ENCODE measurements at regions not wholly inside any gene's neighbourhood (a gene's known extent, or its start where the extent isn't known, plus 50 kb on each side); places are given as distances from the start of the nearest gene placed in this dataset.

DNA sequence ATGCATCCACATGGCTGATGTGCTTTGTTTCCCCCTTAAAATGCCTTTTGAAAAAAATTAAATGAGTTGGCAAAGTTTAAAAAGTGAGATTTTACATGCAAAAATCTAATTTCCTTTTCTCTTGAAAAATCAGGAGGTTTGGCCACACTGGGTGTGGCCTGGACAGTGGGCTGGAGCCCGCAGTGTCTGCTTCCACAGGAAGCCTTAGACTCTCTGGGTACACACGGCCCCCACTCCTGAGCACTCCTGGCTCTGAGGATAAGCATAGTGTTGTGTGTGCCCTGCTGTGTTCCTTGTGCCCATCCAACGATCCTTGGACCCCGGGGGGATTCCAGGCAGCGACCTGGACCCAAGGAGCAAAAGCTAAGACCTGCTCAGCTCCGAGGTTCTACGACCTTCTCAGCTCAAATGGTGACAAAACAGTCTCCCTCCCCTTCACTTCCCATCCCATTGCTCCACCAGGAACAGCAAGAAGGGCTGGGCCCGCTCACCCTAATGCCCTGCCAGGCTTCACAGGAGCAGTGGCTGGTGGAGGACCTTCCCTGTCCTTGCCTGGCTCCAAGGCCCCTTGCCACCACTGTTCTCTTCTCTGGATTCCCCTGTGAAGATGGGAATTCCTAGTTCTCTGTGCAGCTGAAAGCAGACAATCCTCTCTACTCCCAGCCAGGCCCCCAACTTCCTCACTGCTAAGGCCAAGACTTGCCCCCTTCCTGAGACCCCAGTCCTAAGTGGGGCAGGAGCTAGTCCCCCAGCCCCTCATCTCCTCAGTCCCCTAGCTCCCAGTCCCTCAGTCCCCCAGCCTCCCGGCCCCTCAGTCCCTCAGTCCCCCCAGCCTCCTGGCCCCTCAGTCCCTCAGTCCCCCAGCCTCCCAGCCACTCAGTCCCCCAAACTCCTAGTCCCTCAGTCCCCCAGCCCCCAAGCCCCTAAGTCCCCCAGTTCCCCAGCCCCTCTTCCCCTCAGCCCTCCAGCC lies 395.8 kb downstream of the PTPRU start:
- Histone ChIP-seq H3K4me3 (no peak overlapping the region), H3K9me3 (no peaks in the 10 kb centered on the region), H3K27me3 (ENCODE audit: low read depth) (peaks cover 4% of the 10 kb centered on the region; the same call in 1 of the 2 replicates), H3K36me3 (replicated peaks) (no peaks in the 10 kb centered on the region), H3K4me1 (no peaks in the 10 kb centered on the region)
- no peak for DNase-seq (ENCODE audit: low spot score in 2 of 2)
- in situ Hi-C loops (cut with MboI; ENCODE audit: low sequenced_read_pairs) = no loop called here

DNA sequence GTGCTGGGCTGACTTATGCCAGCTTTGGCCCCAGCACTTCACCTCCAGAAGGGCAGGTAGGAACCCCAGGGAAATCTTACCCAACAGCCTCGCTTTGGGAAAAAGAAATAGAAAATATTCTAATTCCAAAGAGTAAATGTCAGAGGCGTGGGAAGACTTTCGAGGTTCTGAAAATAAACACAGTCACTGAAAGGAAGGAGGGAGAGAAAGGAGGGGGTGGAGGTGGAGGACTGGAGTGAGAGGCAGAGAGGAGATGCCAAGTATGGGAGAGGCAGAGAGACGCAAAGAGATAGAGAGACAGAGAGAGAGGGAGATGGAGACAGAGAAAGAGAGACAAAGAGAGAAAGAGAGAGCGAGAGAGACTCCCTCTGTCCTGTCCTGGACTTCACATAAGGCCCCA lies 395.0 kb downstream of the PTPRU start:
- in situ Hi-C loops (cut with MboI; ENCODE audit: low sequenced_read_pairs) = no loop called here
- H3K36me3 ChIP-seq (replicated peaks) = no peaks in the 10 kb centered on the region
- H3K27me3 ChIP-seq (ENCODE audit: low read depth) = peaks cover 4% of the 10 kb centered on the region; the same call in 1 of the 2 replicates
- no peaks in the 10 kb centered on the region for H3K4me1 ChIP-seq
- H3K4me3 ChIP-seq = no peak overlapping the region
- H3K9me3 ChIP-seq = no peaks in the 10 kb centered on the region
- no peak for DNase-seq (ENCODE audit: low spot score in 2 of 2)

DNA sequence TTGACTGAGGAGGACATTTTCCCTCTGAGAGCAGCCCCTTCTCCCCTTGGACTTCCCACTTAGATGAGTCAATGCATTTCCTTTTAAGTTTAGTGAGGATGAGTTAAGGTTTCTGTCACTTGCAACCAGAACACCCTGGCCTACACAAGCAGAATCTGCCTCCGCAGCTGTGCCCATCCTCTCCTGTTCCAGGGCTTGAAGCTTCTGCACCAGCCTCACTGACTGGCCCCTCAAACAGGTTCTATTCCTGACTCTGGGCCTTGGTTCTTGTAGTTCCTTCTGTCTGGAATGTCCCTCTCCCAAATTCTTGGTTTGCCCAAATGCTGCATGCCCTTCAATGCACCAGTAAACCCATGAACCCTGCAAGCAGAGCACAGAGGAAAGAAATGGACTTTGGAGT lies 394.4 kb downstream of the PTPRU start:
- DNase-seq (ENCODE audit: low spot score in 2 of 2) = no peak
- H3K4me3 ChIP-seq = no peak overlapping the region
- H3K27me3 ChIP-seq (ENCODE audit: low read depth) = peaks cover 4% of the 10 kb centered on the region; the same call in 1 of the 2 replicates
- no peaks in the 10 kb centered on the region for H3K9me3 ChIP-seq
- H3K4me1 ChIP-seq = no peaks in the 10 kb centered on the region
- H3K36me3 ChIP-seq (replicated peaks) = no peaks in the 10 kb centered on the region
- in situ Hi-C loops (cut with MboI; ENCODE audit: low sequenced_read_pairs) = no loop called here

- Histone ChIP-seq H3K36me3 (replicated peaks) (no peaks in the 10 kb centered on the region), H3K9me3 (no peaks in the 10 kb centered on the region), H3K27me3 (ENCODE audit: low read depth) (peaks cover 4% of the 10 kb centered on the region; the same call in 1 of the 2 replicates), H3K4me3 (no peak overlapping the region), H3K4me1 (no peaks in the 10 kb centered on the region)
- in situ Hi-C loops (cut with MboI; ENCODE audit: low sequenced_read_pairs) = no loop called here
- no peak for DNase-seq (ENCODE audit: low spot score in 2 of 2)
These were observed 393.6 kb downstream of the PTPRU start for GRCh38 chr1:29629814-29630516.

DNA sequence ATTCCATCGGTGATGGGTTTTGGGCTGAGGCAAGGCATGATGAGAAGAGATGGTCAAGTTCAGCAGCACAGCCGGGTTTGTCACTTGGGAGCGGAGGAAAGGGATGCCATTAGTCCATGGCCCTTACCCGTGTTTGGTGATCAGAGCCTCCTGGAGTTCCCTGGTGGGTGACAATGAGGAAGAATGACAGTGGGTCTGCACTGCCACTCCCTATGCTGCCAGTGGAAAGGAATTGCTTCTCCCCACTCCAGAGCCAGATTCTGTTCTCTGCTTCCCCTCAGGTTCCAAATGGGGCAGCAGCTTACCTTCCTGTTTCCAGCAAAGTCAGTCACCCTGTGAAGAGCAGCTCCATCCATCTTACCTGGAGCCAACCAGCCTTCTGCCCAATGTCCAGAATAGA lies 393.1 kb downstream of the PTPRU start:
- Histone ChIP-seq H3K27me3 (ENCODE audit: low read depth) (peaks cover 4% of the 10 kb centered on the region; the same call in 1 of the 2 replicates), H3K36me3 (replicated peaks) (no peaks in the 10 kb centered on the region), H3K4me1 (no peaks in the 10 kb centered on the region), H3K4me3 (no peak overlapping the region), H3K9me3 (no peaks in the 10 kb centered on the region)
- no peak for DNase-seq (ENCODE audit: low spot score in 2 of 2)
- in situ Hi-C loops (cut with MboI; ENCODE audit: low sequenced_read_pairs) = no loop called here

DNA sequence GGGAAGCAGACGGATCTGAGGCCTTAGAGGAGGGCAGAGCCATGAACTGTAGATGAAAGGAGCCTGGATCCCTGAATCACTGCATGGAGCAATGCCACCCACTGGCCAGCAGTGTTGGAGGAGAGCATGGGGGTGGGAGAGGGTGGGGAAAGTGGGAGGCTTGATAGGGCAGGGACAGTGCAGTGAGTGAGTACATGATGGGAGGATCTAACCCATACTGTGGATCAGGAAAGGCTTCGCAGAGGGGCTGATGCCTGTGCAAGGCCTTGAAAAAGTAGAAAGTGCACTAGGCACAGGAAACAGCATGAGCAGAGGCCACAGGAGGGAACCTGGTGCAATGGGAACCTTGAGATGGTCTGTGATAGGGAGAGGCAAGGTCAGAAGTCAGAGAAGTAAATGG lies 391.9 kb downstream of the PTPRU start:
- Histone ChIP-seq H3K4me1 (no peaks in the 10 kb centered on the region), H3K27me3 (ENCODE audit: low read depth) (peaks cover 7% of the 10 kb centered on the region), H3K4me3 (no peak overlapping the region), H3K9me3 (no peaks in the 10 kb centered on the region), H3K36me3 (replicated peaks) (no peaks in the 10 kb centered on the region)
- in situ Hi-C loops (cut with MboI; ENCODE audit: low sequenced_read_pairs) = no loop called here
- no peak for DNase-seq (ENCODE audit: low spot score in 2 of 2)

DNA sequence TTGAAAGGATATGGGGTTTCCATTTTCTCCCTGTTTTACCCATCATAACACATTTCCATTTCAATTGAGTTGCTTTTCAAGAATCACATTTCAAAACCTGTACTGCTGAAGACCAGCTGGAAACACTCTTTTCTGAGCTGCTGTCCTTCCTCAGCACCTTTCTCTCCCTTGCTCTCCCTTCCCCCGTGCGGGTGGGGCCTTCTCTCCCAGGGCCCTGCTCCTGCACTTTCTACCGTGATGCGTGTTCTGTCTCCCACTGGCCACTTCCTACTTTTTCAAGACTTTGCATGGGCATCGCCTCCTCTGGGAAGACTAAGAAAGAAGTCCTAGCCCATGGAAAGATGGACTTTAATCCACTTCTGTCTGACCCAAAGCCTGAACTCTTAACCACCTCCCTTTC lies 390.4 kb downstream of the PTPRU start:
- Histone ChIP-seq H3K36me3 (replicated peaks) (no peaks in the 10 kb centered on the region), H3K9me3 (no peaks in the 10 kb centered on the region), H3K4me1 (no peaks in the 10 kb centered on the region), H3K4me3 (no peak overlapping the region), H3K27me3 (ENCODE audit: low read depth) (peaks cover 7% of the 10 kb centered on the region)
- DNase-seq (ENCODE audit: low spot score in 2 of 2) = no peak
- in situ Hi-C loops (cut with MboI; ENCODE audit: low sequenced_read_pairs) = no loop called here

GRCh38 chr1:29626066-29626465 lies 389.7 kb downstream of the PTPRU start:
- H3K27me3 ChIP-seq (ENCODE audit: low read depth) = peaks cover 3% of the 10 kb centered on the region; the same call in 1 of the 2 replicates
- no peaks in the 10 kb centered on the region for H3K36me3 ChIP-seq (replicated peaks)
- no peaks in the 10 kb centered on the region for H3K9me3 ChIP-seq
- in situ Hi-C loops (cut with MboI; ENCODE audit: low sequenced_read_pairs) = no loop called here
- no peaks in the 10 kb centered on the region for H3K4me1 ChIP-seq
- no peak for DNase-seq (ENCODE audit: low spot score in 2 of 2)
- H3K4me3 ChIP-seq = no peak overlapping the region

GRCh38 chr1:29625084-29625420 lies 388.7 kb downstream of the PTPRU start:
- Histone ChIP-seq H3K4me3 (no peak overlapping the region), H3K4me1 (no peaks in the 10 kb centered on the region), H3K36me3 (replicated peaks) (no peaks in the 10 kb centered on the region), H3K9me3 (no peaks in the 10 kb centered on the region), H3K27me3 (ENCODE audit: low read depth) (peaks cover 3% of the 10 kb centered on the region; the same call in 1 of the 2 replicates)
- no peak for DNase-seq (ENCODE audit: low spot score in 2 of 2)
- in situ Hi-C loops (cut with MboI; ENCODE audit: low sequenced_read_pairs) = no loop called here

DNA sequence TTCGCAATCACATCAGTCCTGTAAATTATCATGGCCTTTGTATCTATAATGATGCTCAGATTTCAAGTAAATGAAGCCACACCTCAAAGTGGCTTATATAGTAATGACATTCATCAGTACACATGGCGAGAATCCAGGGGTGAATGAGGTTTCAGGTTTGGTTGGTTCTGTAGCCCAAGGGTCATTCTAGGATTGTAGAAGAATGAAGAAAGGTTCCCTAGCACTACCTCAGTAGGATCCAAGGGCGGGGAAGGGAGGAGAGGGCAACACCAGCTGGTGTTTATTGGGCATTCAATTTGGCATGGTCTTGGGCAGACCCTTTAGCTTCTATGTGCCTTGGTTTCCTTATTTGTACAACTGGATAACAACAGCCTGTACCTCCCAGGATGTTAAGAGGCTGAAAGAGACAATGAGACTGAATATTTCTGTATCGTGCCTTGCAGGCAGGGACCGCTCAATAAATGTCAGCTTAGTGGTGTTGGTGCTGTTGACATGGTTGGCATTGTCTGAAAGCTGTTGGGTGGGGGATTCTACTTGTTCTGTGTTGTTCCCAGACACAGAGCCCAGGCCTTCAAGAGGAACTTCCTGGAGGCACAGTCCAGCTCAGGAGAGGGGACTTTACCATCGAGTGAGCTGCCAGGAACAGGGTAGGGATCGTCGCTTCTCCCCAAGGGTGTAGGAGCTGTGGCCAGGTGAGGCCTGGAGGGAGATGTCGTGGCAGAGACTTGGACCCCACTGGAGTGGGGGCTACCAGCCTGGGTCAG lies 388.2 kb downstream of the PTPRU start:
- in situ Hi-C loops (cut with MboI; ENCODE audit: low sequenced_read_pairs) = no loop called here
- Histone ChIP-seq H3K4me3 (no peak overlapping the region), H3K9me3 (no peaks in the 10 kb centered on the region), H3K27me3 (ENCODE audit: low read depth) (peaks cover 3% of the 10 kb centered on the region; the same call in 1 of the 2 replicates), H3K36me3 (replicated peaks) (no peaks in the 10 kb centered on the region), H3K4me1 (no peaks in the 10 kb centered on the region)
- no peak for DNase-seq (ENCODE audit: low spot score in 2 of 2)

GRCh38 chr1:29623501-29623900 lies 387.2 kb downstream of the PTPRU start:
- no peak overlapping the region for H3K4me3 ChIP-seq
- no peaks in the 10 kb centered on the region for H3K9me3 ChIP-seq
- no peaks in the 10 kb centered on the region for H3K4me1 ChIP-seq
- in situ Hi-C loops (cut with MboI; ENCODE audit: low sequenced_read_pairs) = no loop called here
- DNase-seq (ENCODE audit: low spot score in 2 of 2) = no peak
- peaks cover 3% of the 10 kb centered on the region; the same call in 1 of the 2 replicates for H3K27me3 ChIP-seq (ENCODE audit: low read depth)
- no peaks in the 10 kb centered on the region for H3K36me3 ChIP-seq (replicated peaks)

DNA sequence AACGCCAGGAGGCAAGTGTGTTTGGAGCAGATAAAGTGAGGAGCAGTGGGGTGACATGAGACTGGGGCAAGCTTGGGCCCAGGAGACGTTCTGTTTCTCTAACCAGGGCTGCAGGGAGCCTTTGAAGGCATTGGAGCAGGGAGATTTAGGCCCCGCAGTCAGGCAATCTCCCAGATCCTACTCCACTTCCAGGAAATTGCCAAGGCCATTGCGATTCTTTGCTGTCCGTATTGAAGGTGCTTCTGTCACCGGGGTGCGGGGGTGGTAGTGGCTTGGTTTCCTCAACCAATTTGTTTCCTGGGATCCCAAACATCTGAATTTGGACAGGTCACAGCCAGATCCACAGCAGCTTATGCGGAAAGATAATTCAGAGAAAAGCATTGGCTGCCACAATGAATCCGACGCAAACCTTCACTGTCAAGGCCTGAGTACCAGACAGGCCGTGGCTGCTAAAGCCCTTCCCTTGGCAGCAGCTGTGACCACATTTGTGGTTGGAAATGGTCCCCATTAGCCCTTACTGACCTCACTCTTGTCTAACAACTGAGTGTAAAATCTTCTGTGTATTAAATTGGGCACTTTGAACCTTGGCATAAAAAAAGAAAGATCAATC lies 385.6 kb downstream of the PTPRU start:
- H3K4me1 ChIP-seq = no peaks in the 10 kb centered on the region
- no peaks in the 10 kb centered on the region for H3K9me3 ChIP-seq
- no peak overlapping the region for H3K4me3 ChIP-seq
- H3K36me3 ChIP-seq (replicated peaks) = no peaks in the 10 kb centered on the region
- in situ Hi-C loops (cut with MboI; ENCODE audit: low sequenced_read_pairs) = no loop called here
- DNase-seq (ENCODE audit: low spot score in 2 of 2) = no peak
- peaks cover 3% of the 10 kb centered on the region; the same call in 1 of the 2 replicates for H3K27me3 ChIP-seq (ENCODE audit: low read depth)

DNA sequence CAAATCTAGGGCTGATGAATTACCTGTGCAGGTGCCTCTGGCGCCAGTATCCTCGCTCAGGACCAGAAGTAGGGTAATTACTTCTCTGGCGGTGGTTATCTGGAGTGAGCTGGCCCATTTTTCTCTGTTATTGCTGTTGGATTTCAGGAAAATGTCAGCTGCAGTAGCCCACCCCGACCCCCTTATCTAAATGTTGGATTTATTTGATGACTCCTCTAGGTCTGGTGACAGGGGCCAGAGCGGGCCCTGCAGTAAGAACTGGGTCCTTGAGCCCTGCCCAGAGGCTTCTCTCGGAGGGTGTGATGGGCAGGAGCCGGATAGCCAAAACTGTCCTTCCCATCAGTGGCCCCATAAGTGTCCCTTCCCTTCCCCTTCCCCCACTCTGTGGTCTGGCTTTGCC lies 384.3 kb downstream of the PTPRU start:
- in situ Hi-C loops (cut with MboI; ENCODE audit: low sequenced_read_pairs) = no loop called here
- no peaks in the 10 kb centered on the region for H3K4me1 ChIP-seq
- no peak overlapping the region for H3K4me3 ChIP-seq
- no peak for DNase-seq (ENCODE audit: low spot score in 2 of 2)
- H3K36me3 ChIP-seq (replicated peaks) = no peaks in the 10 kb centered on the region
- peaks cover 3% of the 10 kb centered on the region; the same call in 1 of the 2 replicates for H3K27me3 ChIP-seq (ENCODE audit: low read depth)
- no peaks in the 10 kb centered on the region for H3K9me3 ChIP-seq

Measured in HAP-1 (cell line).